ENCODE measurements at regions not wholly inside any gene's neighbourhood (a gene's known extent, or its start where the extent isn't known, plus 50 kb on each side); places are given as distances from the start of the nearest gene placed in this dataset.

DNA sequence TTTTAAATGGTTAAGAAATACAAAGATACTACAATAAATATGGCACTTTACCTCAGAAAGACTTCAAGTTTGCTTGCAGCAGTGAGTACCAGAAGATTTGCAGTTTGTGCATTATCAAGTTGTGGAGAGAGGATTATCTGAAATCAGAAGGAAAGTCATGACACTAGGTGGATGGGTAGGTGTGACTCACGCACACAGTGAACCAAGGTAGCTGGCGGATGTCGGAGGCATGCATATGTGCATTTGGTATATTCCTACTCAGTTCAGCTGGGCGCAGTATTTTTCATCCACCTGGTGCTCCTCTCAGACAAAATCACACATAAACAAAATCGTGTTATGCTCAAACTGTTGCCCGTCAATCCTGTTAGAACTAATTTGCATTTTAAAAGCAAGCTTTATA lies 351.0 kb downstream of the IGSF11 start:
- DNase-seq (ENCODE audit: low read depth in 1 of 2, low spot score in 2 of 2): no peak

DNA sequence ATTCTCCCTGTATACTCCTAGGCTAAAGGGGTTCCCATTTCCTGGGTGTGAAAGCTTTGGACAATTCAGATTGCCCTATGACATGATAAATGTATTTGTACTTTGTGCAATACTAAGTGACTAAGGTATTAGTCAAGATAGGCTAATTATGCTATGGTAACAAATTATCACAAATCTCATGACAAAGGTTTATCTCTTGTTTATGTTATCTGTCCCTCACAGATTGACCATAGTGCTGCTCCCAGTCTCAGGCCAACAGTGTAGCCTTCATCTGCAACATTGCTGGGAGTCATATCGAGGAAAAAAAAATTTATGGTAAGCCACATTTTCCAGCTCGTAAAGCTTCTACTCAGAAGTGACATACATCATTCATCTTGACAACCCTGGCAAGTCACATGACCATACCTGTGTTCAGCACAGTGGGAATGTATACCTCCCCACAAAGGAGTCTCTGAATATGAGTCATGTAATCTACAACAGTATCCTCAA lies 346.2 kb downstream of the IGSF11 start:
- Histone ChIP-seq H3K9me3 (replicated peaks) (no peaks in the 10 kb centered on the region), H3K36me3 (no peaks in the 10 kb centered on the region), H3K27me3 (replicated peaks) (no peaks in the 10 kb centered on the region), H3K4me1 (replicated peaks) (no peaks in the 10 kb centered on the region), H3K27ac (no peak overlapping the region), H3K4me3 (no peak overlapping the region)
- DNase-seq (ENCODE audit: low read depth in 1 of 2, low spot score in 2 of 2): no peak

More for the DNA sequence above, 351.0 kb downstream of the IGSF11 start:
- Histone ChIP-seq H3K9me3 (replicated peaks) (no peaks in the 10 kb centered on the region), H3K27ac (no peak overlapping the region), H3K27me3 (replicated peaks) (no peaks in the 10 kb centered on the region), H3K4me3 (no peak overlapping the region), H3K36me3 (no peaks in the 10 kb centered on the region), H3K4me1 (replicated peaks) (no peaks in the 10 kb centered on the region)

DNA sequence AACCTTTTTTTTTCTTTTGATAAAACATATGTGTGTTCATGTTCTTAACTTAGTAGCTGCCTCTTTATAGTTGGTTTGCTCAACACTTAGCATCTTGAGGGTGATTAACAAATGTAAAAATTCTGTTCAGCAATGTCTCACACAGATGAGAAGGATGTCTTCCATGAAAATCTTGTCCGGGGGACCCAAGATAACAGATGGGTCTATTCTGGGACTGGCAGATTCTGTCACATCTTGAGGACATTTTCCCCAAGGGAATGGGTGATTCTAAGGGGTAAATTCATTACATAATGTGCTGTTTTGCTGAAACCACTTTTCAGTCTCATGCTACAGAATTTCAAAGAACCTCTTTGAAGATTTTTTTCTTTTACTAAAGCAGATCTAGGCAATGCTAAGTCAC lies 342.2 kb downstream of the IGSF11 start:
- DNase-seq (ENCODE audit: low read depth in 1 of 2, low spot score in 2 of 2): no peak
- no peaks in the 10 kb centered on the region for H3K9me3 ChIP-seq (replicated peaks)
- H3K4me3 ChIP-seq: no peak overlapping the region
- H3K4me1 ChIP-seq (replicated peaks): no peaks in the 10 kb centered on the region
- no peak overlapping the region for H3K27ac ChIP-seq
- no peaks in the 10 kb centered on the region for H3K36me3 ChIP-seq
- H3K27me3 ChIP-seq (replicated peaks): no peaks in the 10 kb centered on the region

DNA sequence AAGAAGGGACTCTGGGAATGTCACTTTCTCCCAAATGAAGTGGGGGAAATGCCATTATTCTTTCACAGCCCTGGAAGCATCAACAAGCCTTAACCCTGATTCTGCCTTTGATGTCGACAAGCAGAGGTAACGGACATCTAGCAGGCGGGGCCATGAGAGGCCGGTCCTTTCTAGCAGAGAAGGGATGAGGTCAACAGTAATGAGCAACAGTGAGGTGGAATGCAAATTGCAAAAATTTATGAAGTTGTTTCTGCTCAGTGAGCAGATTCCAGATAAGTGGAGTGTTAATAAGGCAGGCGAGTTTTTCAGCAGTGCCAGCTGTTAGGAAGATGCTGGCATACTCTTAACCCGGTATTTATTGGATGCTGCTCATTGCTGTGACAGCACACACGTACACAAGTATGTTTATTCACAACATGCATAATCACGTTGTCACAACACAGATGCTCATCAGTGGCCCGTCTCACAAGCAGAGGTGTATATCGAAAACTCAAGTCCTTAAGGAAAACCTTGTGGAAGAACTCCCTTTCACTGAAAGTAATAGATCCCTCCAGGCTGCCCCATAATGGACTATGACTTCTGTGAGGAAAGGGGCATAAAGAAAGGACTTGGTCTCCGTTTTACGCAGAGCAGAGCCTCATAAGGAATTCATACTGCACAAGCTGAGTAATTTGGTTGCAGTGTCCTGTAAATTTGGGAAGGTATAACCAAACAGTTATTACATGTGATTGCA lies 329.0 kb downstream of the IGSF11 start:
- no peaks in the 10 kb centered on the region for H3K9me3 ChIP-seq (replicated peaks)
- no peaks in the 10 kb centered on the region for H3K27me3 ChIP-seq (replicated peaks)
- H3K36me3 ChIP-seq: no peaks in the 10 kb centered on the region
- H3K4me1 ChIP-seq (replicated peaks): no peaks in the 10 kb centered on the region
- no peak for DNase-seq (ENCODE audit: low read depth in 1 of 2, low spot score in 2 of 2)
- H3K4me3 ChIP-seq: no peak overlapping the region
- H3K27ac ChIP-seq: no peak overlapping the region

DNA sequence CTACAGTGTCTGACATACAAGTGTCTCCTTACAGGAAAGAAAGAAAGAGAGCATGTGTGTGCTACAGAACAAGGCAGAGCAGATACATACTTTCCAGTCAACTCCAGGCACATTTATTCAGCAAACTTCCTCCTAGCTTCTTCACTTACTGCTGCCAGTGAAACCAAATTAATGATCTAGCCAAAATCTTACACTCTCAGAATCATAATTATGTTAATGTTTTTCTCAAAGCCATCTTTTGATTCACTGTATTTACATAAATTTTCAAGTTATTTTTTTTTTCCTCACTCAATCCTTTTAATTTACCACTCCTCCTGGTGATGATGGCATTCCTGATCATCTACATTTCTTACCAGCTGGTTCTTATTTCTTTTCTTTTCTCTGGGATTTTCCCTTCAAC lies 326.7 kb downstream of the IGSF11 start:
- Histone ChIP-seq H3K9me3 (replicated peaks) (no peaks in the 10 kb centered on the region), H3K27me3 (replicated peaks) (no peaks in the 10 kb centered on the region), H3K4me1 (replicated peaks) (no peaks in the 10 kb centered on the region), H3K27ac (no peak overlapping the region), H3K36me3 (no peaks in the 10 kb centered on the region), H3K4me3 (no peak overlapping the region)
- DNase-seq (ENCODE audit: low read depth in 1 of 2, low spot score in 2 of 2): no peak

DNA sequence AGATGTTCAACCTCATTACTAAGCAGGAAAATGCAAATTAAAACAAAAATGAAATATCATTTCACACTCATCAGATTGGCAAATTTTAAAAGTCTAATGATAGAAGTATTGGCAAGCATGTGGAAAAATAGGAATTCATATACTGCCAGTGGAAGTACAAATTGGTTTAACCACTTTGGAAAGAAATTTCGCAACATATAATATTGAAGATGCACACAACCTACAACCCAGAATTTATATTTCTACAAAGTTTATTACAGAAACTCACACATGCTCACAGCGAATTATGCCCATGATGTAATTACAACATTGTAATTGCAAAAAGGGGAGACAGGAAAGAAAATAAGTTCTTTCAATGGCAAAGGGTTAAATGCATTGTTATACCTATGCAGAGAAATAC lies 324.1 kb downstream of the IGSF11 start:
- Histone ChIP-seq H3K4me3 (no peak overlapping the region), H3K27me3 (replicated peaks) (no peaks in the 10 kb centered on the region)
- no peak for DNase-seq (ENCODE audit: low read depth in 1 of 2, low spot score in 2 of 2)

DNA sequence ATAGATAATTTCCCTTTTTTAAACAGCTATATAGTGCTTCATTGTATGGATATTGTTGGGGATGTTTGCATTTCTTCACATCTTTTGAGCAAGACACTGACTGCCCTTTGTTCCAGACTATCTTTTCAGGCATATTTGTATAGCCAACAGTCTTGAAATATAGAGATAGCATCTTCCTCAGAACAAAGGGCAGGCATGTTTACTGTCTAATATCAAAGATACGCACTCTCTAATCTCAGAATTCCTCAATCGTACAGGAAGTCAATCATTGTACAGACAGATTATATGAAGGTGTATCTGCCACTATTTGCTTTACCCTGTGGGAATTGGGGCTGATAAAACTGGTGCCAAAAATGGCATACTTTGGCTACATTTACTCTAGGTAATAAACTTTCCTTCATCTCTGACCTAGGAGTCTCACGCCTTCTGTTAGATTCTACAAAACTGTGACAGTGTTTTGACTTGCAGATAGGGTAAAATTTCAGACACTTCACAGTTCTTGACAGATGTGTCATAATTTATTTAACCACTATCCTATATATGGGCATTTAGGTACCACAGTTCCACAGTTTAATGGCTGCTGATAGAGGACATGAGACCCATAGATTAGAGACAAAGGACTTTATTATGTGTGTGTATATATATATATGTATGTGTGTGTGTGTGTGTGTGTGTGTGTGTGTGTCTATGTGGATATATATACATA lies 321.0 kb downstream of the IGSF11 start:
- Histone ChIP-seq H3K27ac (no peak overlapping the region), H3K27me3 (replicated peaks) (no peaks in the 10 kb centered on the region), H3K36me3 (no peaks in the 10 kb centered on the region), H3K4me3 (no peak overlapping the region), H3K9me3 (replicated peaks) (no peaks in the 10 kb centered on the region), H3K4me1 (replicated peaks) (no peaks in the 10 kb centered on the region)
- no peak for DNase-seq (ENCODE audit: low read depth in 1 of 2, low spot score in 2 of 2)

More for the DNA sequence above, 324.1 kb downstream of the IGSF11 start:
- Histone ChIP-seq H3K4me1 (replicated peaks) (no peaks in the 10 kb centered on the region), H3K27ac (no peak overlapping the region), H3K9me3 (replicated peaks) (no peaks in the 10 kb centered on the region), H3K36me3 (no peaks in the 10 kb centered on the region)

DNA sequence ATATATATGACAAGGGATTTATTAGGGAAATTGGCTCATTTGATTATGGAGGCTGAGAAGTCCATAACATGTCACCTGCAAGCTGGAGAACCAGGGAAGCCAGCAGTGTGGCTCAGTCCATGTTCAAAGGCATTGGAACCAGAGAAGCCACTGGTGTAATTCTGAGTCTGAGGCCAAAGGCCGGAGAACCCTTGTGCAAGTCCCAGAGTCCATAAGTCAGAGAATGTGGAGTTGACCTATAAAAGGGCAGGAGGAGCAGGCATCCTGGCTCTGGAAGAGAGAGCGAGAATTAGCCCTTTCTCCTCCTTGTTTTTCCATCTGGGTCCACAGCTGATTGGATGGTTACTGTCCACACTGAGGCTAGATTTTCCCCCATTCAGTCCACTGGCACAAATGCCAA lies 319.8 kb downstream of the IGSF11 start:
- Histone ChIP-seq H3K4me3 (no peak overlapping the region), H3K36me3 (no peaks in the 10 kb centered on the region), H3K27ac (no peak overlapping the region), H3K9me3 (replicated peaks) (no peaks in the 10 kb centered on the region), H3K4me1 (replicated peaks) (no peaks in the 10 kb centered on the region), H3K27me3 (replicated peaks) (no peaks in the 10 kb centered on the region)
- DNase-seq (ENCODE audit: low read depth in 1 of 2, low spot score in 2 of 2): no peak

DNA sequence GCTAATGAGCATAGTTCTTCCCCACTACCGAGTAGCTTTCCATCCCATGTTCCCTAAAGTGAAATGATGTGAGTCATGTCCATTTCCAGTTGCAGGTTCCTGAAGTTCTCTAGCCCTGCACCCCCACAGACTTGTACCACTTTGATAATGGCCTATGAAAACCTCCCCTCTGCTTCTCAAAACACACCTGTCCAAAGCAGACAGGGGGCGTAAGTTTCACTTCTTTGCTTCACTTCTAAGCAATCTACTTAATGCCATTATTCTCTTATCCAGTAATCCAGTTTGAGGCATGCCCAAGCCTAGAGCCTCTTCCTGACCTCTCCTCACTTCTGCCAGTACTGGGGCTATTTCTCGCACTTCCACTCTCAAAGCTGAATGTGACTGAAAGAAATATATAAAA lies 305.1 kb downstream of the IGSF11 start:
- H3K4me1 ChIP-seq (replicated peaks): no peaks in the 10 kb centered on the region
- DNase-seq (ENCODE audit: low read depth in 1 of 2, low spot score in 2 of 2): no peak
- H3K27ac ChIP-seq: no peak overlapping the region
- no peak overlapping the region for H3K4me3 ChIP-seq
- no peaks in the 10 kb centered on the region for H3K9me3 ChIP-seq (replicated peaks)
- H3K36me3 ChIP-seq: no peaks in the 10 kb centered on the region
- H3K27me3 ChIP-seq (replicated peaks): no peaks in the 10 kb centered on the region

DNA sequence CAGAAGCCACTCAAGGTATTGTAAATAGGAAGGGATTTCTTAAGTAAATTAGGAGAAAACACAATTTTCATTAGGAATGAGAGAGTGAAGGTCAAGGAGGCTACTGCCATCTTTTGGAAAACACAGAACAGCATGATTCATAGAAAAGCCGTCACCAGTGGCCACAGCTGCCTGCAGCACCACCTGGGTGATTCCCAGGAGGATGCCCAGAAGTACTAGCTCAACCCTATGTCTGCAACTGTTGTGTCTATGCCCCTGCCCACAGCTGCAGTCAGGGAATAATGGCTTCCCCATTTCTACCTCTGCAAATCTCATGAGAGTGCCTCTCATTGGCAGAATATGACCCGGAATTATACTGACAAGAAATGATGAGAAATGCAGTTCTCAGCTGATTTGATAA lies 300.0 kb downstream of the IGSF11 start:
- H3K27ac ChIP-seq: no peak overlapping the region
- no peak overlapping the region for H3K4me3 ChIP-seq
- DNase-seq (ENCODE audit: low read depth in 1 of 2, low spot score in 2 of 2): no peak
- H3K9me3 ChIP-seq (replicated peaks): no peaks in the 10 kb centered on the region
- H3K27me3 ChIP-seq (replicated peaks): no peaks in the 10 kb centered on the region
- no peaks in the 10 kb centered on the region for H3K4me1 ChIP-seq (replicated peaks)
- no peaks in the 10 kb centered on the region for H3K36me3 ChIP-seq

DNA sequence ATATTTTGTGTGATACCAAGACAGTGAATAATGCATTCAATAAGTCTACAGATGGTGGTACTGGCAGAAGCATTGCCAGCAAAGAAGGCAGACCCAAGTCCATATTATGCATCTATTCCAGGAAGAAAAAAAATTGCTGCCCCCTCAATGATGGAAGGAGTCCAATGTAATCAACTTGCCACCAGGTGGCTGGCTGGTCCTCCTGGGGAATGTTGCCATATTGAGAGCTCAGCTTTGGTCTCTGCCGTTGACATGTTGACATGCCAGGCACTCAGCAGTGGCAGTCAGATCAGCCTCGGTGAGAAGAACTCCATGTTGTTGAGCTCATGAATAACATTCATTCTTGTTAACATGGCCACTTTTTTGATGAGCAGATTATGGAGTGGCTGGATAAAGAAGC lies 298.5 kb downstream of the IGSF11 start:
- Histone ChIP-seq H3K9me3 (replicated peaks) (no peaks in the 10 kb centered on the region), H3K27me3 (replicated peaks) (no peaks in the 10 kb centered on the region)

DNA sequence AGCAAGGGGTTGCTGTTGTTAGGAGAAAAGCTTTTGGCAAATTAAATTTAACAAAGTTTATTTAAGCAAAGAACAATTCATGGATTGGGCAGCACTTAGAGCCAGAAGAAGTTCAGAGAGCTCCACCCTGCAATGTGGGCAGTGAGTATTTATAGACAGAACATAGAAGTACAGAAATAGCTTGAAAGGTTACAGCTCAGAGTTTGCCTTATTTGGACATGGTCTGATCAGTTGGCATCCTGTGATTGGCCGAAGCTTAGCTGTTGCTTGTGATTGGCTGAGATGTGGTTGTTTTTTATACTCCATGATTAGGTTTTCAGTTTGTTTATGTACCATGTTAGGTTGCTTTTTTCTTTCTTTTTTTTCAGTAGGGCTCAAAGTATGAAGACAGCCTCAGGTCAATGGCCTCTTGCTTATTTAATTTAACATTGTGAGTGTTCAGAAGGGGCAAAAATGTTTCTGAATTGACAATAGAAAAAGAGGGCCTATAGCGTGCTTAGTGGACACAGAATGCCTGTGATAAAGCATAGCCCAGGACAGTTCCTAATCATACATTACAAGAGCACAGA lies 293.8 kb downstream of the IGSF11 start:
- Histone ChIP-seq H3K4me1 (replicated peaks) (no peaks in the 10 kb centered on the region), H3K36me3 (no peaks in the 10 kb centered on the region), H3K27ac (no peak overlapping the region), H3K9me3 (replicated peaks) (no peaks in the 10 kb centered on the region), H3K4me3 (no peak overlapping the region), H3K27me3 (replicated peaks) (no peaks in the 10 kb centered on the region)
- no peak for DNase-seq (ENCODE audit: low read depth in 1 of 2, low spot score in 2 of 2)

More for the DNA sequence above, 298.5 kb downstream of the IGSF11 start:
- DNase-seq (ENCODE audit: low read depth in 1 of 2, low spot score in 2 of 2): no peak
- Histone ChIP-seq H3K4me3 (no peak overlapping the region), H3K4me1 (replicated peaks) (no peaks in the 10 kb centered on the region), H3K27ac (no peak overlapping the region), H3K36me3 (no peaks in the 10 kb centered on the region)

DNA sequence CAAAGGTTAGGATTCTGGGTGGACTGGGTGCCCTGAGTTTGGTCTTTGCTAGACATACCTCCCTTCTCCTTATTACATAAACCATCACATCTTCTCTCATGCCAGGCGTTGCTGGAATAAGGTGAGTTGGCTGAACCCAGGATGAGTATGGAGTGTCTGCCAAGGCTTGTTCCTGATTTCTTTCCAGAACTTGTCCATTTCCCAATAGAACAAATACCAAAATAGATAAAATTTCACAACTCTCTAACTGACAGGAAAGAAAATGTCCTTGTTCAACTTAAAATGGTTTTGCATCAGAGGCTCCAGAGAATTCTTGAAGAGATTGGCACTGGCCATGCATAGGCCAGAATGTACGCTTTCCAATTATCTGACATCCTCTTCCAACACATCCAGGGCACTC lies 291.9 kb downstream of the IGSF11 start:
- H3K4me3 ChIP-seq: no peak overlapping the region
- H3K27ac ChIP-seq: no peak overlapping the region
- no peaks in the 10 kb centered on the region for H3K4me1 ChIP-seq (replicated peaks)
- no peaks in the 10 kb centered on the region for H3K27me3 ChIP-seq (replicated peaks)
- no peaks in the 10 kb centered on the region for H3K36me3 ChIP-seq
- no peak for DNase-seq (ENCODE audit: low read depth in 1 of 2, low spot score in 2 of 2)
- no peaks in the 10 kb centered on the region for H3K9me3 ChIP-seq (replicated peaks)

DNA sequence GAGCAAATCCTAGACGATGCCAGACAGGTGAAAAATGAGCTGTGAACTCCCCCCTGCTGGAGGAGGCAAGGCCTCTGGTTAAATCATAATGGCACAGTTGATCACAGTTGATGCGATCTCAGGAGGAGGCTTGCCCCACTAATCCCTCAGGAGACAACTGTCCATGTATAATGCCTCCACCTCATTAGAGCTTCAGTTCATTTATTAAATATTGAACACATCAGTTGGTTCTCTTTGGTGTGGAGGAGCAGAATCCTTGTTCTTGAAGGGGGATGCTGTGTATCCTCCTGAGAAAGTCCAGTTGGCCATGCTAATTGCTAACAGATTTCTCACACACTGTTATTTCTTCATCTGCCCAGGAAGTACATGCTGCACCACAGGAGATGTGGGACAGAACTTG lies 290.5 kb downstream of the IGSF11 start:
- Histone ChIP-seq H3K4me1 (replicated peaks) (no peaks in the 10 kb centered on the region), H3K4me3 (no peak overlapping the region), H3K27me3 (replicated peaks) (no peaks in the 10 kb centered on the region), H3K27ac (no peak overlapping the region), H3K36me3 (no peaks in the 10 kb centered on the region), H3K9me3 (replicated peaks) (no peaks in the 10 kb centered on the region)
- DNase-seq (ENCODE audit: low read depth in 1 of 2, low spot score in 2 of 2): no peak
